HepG2 (cell line): ENCODE measurements at regions not wholly inside any gene's neighbourhood (a gene's known extent, or its start where the extent isn't known, plus 50 kb on each side); places are given as distances from the start of the nearest gene placed in this dataset.
A peak's percentile ranks its signal among the peaks of the same experiment; 100 is the strongest.

ENCODE experiments used
- CEBPZ ChIP-seq: IDR thresholded peaks from 2 replicates; pipeline ENCODE4 v1.6.1; 2012; ENCODE audit warnings: low read length, improper control_type of control experiment
- CHD4 ChIP-seq: fragments of 200-600 bp; sonication (generic); IDR thresholded peaks from 2 replicates; pipeline ENCODE4 v1.7.0; 2017; ENCODE audit warnings: mild to moderate bottlenecking, low read length, borderline replicate concordance
- DNMT3B ChIP-seq: conservative IDR thresholded peaks from 2 replicates; pipeline ENCODE4 v1.6.1; 2016; ENCODE audit warnings: missing biosample characterization, control low read depth
- KDM1A ChIP-seq: IDR thresholded peaks from 2 replicates; pipeline ENCODE4 v1.6.1; 2016; ENCODE audit warnings: missing compliant biosample characterization
- NCOA1 ChIP-seq: sonication (generic); formaldehyde crosslinking; IDR thresholded peaks from 2 replicates; pipeline ENCODE4 v1.9.0; 2021; ENCODE audit warnings: missing genetic modification reagents
- NFATC3 ChIP-seq: sonication (generic); formaldehyde crosslinking; IDR thresholded peaks from 2 replicates; pipeline ENCODE4 v1.5.1; 2020; ENCODE audit warnings: mild to moderate bottlenecking, missing genetic modification reagents
- PHB2 ChIP-seq: fragments of 450-650 bp; IDR thresholded peaks from 2 replicates; pipeline ENCODE4 v1.6.1; 2018; ENCODE audit not compliant: partially characterized antibody
- SIN3A ChIP-seq: IDR thresholded peaks from 2 replicates; pipeline ENCODE4 v1.6.1; 2011; ENCODE audit warnings: low read depth, mild to moderate bottlenecking, control low read depth, low read length, borderline replicate concordance
- SMC3 ChIP-seq: IDR thresholded peaks from 2 replicates; pipeline ENCODE4 v1.6.1; 2011; ENCODE audit warnings: low read length, improper control_type of control experiment
- SP140L ChIP-seq: sonication (generic); formaldehyde crosslinking; IDR thresholded peaks from 2 replicates; pipeline ENCODE4 v1.4.0; 2020; ENCODE audit warnings: missing genetic modification reagents, borderline replicate concordance
- SPEN ChIP-seq: sonication (generic); formaldehyde crosslinking; IDR thresholded peaks from 2 replicates; pipeline ENCODE4 v1.5.1; 2020; ENCODE audit warnings: low read depth, mild to moderate bottlenecking, missing genetic modification reagents
- TFDP1 ChIP-seq: IDR thresholded peaks from 2 replicates; pipeline ENCODE4 v1.6.1; 2016; ENCODE audit warnings: missing compliant biosample characterization, missing genetic modification reagents, borderline replicate concordance
- ZBTB3 ChIP-seq: sonication (generic); formaldehyde crosslinking; IDR thresholded peaks from 2 replicates; pipeline ENCODE4 v1.4.0; 2020; ENCODE audit warnings: low read depth, mild to moderate bottlenecking, moderate library complexity, missing genetic modification reagents, borderline replicate concordance
- ZKSCAN8 ChIP-seq: IDR thresholded peaks from 2 replicates; pipeline ENCODE4 v1.6.1; 2016; ENCODE audit warnings: borderline replicate concordance, missing genetic modification reagents, missing compliant biosample characterization
- ZMYM3 ChIP-seq: sonication (generic); formaldehyde crosslinking; IDR thresholded peaks from 2 replicates; pipeline ENCODE4 v1.5.1; 2020; ENCODE audit warnings: mild to moderate bottlenecking, missing genetic modification reagents
- ZNF138 ChIP-seq: sonication (generic); formaldehyde crosslinking; IDR thresholded peaks from 2 replicates; pipeline ENCODE4 v1.5.0; 2020; ENCODE audit warnings: mild to moderate bottlenecking, low read depth, missing genetic modification reagents
- ZNF225 ChIP-seq: sonication (generic); formaldehyde crosslinking; IDR thresholded peaks from 2 replicates; pipeline ENCODE4 v1.4.0; 2020; ENCODE audit warnings: mild to moderate bottlenecking, missing genetic modification reagents
- ZNF331 ChIP-seq: sonication (generic); formaldehyde crosslinking; IDR thresholded peaks from 2 replicates; pipeline ENCODE4 v1.4.0; 2020; ENCODE audit warnings: missing genetic modification reagents
- ZNF629 ChIP-seq: sonication (generic); formaldehyde crosslinking; conservative IDR thresholded peaks from 2 replicates; pipeline ENCODE4 v1.5.0; 2020; ENCODE audit warnings: missing genetic modification reagents
- TF ChIP-seq, protein P1 (sequence below): sonication (generic); formaldehyde crosslinking; IDR thresholded peaks from 2 replicates; pipeline ENCODE4 v1.4.0; 2020; ENCODE audit warnings: missing genetic modification reagents

DNA sequence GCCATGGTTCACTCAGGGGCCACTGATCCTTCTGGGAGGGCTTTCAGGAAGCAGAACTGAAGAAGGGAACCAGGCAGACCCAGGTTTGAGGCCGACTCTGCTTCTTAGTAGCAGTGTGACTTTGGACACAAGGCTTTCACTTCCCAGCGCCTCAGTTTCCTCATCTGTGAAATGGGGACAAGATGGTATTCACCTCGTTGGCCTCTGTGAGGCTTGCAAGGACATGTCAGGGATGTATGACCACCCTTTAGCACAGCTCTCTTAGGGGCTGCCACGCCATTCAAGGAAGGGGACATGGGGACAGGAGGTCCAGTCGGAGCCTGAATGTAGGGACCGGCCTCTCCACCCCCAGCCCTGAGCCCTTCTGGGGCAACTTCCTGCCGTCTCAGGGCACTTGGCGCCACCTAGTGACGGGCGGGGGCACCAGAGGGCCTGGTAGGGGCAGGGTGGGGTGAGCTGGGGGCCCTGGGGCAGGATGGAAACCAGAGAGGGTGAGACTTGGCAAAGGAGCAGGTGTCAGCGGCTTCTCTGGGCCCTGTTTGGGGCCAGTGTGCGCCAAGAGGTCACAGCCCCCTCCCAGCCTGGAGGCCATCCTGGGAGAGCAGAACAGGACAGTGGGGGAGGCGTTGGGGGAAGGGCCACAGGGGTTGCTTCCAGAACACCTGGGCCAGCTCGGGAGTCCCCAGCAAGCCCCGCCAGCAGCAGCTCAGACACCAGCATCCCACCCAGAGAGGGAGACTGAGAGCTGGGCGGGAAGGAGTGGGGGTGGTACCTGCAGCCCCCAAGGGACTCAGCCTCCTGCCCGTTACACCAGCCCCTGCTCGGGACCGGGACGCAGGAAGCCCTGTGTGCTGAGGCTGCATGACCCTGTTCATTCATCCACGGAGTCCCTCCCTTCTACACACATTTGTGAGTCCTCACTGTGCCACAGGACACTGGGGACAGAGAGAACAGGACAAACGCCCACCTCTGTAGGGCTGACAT is 102.5 kb upstream of the TARDBP start (continued):
- TF ChIP-seq, protein P1, sequence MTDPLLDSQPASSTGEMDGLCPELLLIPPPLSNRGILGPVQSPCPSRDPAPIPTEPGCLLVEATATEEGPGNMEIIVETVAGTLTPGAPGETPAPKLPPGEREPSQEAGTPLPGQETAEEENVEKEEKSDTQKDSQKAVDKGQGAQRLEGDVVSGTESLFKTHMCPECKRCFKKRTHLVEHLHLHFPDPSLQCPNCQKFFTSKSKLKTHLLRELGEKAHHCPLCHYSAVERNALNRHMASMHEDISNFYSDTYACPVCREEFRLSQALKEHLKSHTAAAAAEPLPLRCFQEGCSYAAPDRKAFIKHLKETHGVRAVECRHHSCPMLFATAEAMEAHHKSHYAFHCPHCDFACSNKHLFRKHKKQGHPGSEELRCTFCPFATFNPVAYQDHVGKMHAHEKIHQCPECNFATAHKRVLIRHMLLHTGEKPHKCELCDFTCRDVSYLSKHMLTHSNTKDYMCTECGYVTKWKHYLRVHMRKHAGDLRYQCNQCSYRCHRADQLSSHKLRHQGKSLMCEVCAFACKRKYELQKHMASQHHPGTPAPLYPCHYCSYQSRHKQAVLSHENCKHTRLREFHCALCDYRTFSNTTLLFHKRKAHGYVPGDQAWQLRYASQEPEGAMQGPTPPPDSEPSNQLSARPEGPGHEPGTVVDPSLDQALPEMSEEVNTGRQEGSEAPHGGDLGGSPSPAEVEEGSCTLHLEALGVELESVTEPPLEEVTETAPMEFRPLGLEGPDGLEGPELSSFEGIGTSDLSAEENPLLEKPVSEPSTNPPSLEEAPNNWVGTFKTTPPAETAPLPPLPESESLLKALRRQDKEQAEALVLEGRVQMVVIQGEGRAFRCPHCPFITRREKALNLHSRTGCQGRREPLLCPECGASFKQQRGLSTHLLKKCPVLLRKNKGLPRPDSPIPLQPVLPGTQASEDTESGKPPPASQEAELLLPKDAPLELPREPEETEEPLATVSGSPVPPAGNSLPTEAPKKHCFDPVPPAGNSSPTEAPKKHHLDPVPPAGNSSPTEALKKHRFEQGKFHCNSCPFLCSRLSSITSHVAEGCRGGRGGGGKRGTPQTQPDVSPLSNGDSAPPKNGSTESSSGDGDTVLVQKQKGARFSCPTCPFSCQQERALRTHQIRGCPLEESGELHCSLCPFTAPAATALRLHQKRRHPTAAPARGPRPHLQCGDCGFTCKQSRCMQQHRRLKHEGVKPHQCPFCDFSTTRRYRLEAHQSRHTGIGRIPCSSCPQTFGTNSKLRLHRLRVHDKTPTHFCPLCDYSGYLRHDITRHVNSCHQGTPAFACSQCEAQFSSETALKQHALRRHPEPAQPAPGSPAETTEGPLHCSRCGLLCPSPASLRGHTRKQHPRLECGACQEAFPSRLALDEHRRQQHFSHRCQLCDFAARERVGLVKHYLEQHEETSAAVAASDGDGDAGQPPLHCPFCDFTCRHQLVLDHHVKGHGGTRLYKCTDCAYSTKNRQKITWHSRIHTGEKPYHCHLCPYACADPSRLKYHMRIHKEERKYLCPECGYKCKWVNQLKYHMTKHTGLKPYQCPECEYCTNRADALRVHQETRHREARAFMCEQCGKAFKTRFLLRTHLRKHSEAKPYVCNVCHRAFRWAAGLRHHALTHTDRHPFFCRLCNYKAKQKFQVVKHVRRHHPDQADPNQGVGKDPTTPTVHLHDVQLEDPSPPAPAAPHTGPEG (CRISPR knock-in tag) = no peak
- TF ChIP-seq CHD4 (peak; percentile 82; the same call in 1 of the 2 replicates), SP140L (CRISPR knock-in tag) (no peak), NFATC3 (CRISPR knock-in tag) (no peak), TFDP1 (CRISPR knock-in tag) (no peak), SPEN (CRISPR knock-in tag) (no peak), ZBTB3 (CRISPR knock-in tag) (no peak), ZMYM3 (peak; percentile 84), ZNF225 (CRISPR knock-in tag) (0 out of 2 replicates have a peak, but pooled peaks have one; percentile 6), ZNF331 (no peak), DNMT3B (CRISPR knock-in tag) (no peak), NCOA1 (CRISPR knock-in tag) (0 out of 2 replicates have a peak, but pooled peaks have one; percentile 28), ZNF138 (CRISPR knock-in tag) (no peak), SMC3 (no peak), ZNF629 (CRISPR knock-in tag) (peak; percentile 98), CEBPZ (no peak), ZKSCAN8 (no peak), PHB2 (no peak), KDM1A (CRISPR knock-in tag) (peak; percentile 77; the same call in 1 of the 2 replicates), SIN3A (no peak)
